GM12864 (cell line): ENCODE measurements at regions not wholly inside any gene's neighbourhood (a gene's known extent, or its start where the extent isn't known, plus 50 kb on each side); places are given as distances from the start of the nearest gene placed in this dataset.

ENCODE experiments used
- DNase-seq: peaks from one replicate; pipeline ENCODE4 v3.0.0-alpha.2; 2011; ENCODE audit warnings: low read depth
- H3K4me3 ChIP-seq: 2 replicates; pipeline ENCODE4 v1.5.1; 2011; ENCODE audit warnings: mild to moderate bottlenecking, low read depth, low read length, control low read depth
- CTCF ChIP-seq: IDR thresholded peaks from 2 replicates; pipeline ENCODE4 v1.5.1; 2011; ENCODE audit warnings: low read depth, mild to moderate bottlenecking, moderate library complexity, low read length, control low read depth, inconsistent platforms; ENCODE audit errors: missing control alignments

GRCh38 chr1:239537795-239538194 lies 151.4 kb downstream of the CHRM3 start:
- no peak for TF ChIP-seq CTCF
- H3K4me3 ChIP-seq, result no peak overlapping the region
- no peak for DNase-seq

- DNase-seq, result no peak
- no peak overlapping the region for H3K4me3 ChIP-seq
- no peak for TF ChIP-seq CTCF
These were observed 152.0 kb downstream of the CHRM3 start for GRCh38 chr1:239538239-239538988.

GRCh38 chr1:239539051-239539450 lies 152.7 kb downstream of the CHRM3 start:
- no peak overlapping the region for H3K4me3 ChIP-seq
- DNase-seq, result no peak
- TF ChIP-seq CTCF, result no peak

- no peak for TF ChIP-seq CTCF
- no peak overlapping the region for H3K4me3 ChIP-seq
- DNase-seq, result no peak
These were observed 153.4 kb downstream of the CHRM3 start for GRCh38 chr1:239539812-239540211.

- no peak for TF ChIP-seq CTCF
- H3K4me3 ChIP-seq, result no peak overlapping the region
- no peak for DNase-seq
These were observed 157.5 kb downstream of the CHRM3 start for GRCh38 chr1:239543873-239544272.

GRCh38 chr1:239545466-239545865 lies 159.1 kb downstream of the CHRM3 start:
- no peak overlapping the region for H3K4me3 ChIP-seq
- no peak for DNase-seq
- no peak for TF ChIP-seq CTCF

GRCh38 chr1:239547987-239548386 lies 161.6 kb downstream of the CHRM3 start:
- no peak for DNase-seq
- TF ChIP-seq CTCF, result no peak
- no peak overlapping the region for H3K4me3 ChIP-seq
